ENCODE measurements at regions not wholly inside any gene's neighbourhood (a gene's known extent, or its start where the extent isn't known, plus 50 kb on each side); places are given as distances from the start of the nearest gene placed in this dataset.

- no peak for TF ChIP-seq SMC3 (IDR thresholded peaks at IDR 0.05; ENCODE audit: low read depth, low read length)
- TF ChIP-seq NFE2L2 (IDR thresholded peaks at IDR 0.05; ENCODE audit: low read depth, low read length) = no peak
- no peak for TF ChIP-seq CEBPB (IDR thresholded peaks at IDR 0.05; ENCODE audit: low read depth, low read length)
- no peak for TF ChIP-seq RCOR1 (IDR thresholded peaks at IDR 0.05; ENCODE audit: insufficient replicate concordance, low read length)
- TF ChIP-seq BHLHE40 (IDR thresholded peaks at IDR 0.05; ENCODE audit: low read depth, low read length) = no peak
- no peak for TF ChIP-seq CHD1 (IDR thresholded peaks at IDR 0.05; ENCODE audit: low read depth, low read length)
- no peak for TF ChIP-seq MAFK (IDR thresholded peaks at IDR 0.05; ENCODE audit: low read depth, low read length)
- no peak for TF ChIP-seq FOS (IDR thresholded peaks at IDR 0.05; ENCODE audit: low read depth, low read length)
- no peak for TF ChIP-seq RFX5 (IDR thresholded peaks at IDR 0.05; ENCODE audit: low read depth, low read length)
- no peak for TF ChIP-seq CTCF (conservative IDR thresholded peaks at IDR 0.05; ENCODE audit: low read depth, low read length)
- TF ChIP-seq POLR2A (IDR thresholded peaks at IDR 0.05; ENCODE audit: low read depth, low read length) = no peak
- no peak for TF ChIP-seq MXI1 (IDR thresholded peaks at IDR 0.05; ENCODE audit: borderline replicate concordance, low read depth, low read length)
- CTCF ChIA-PET = interaction anchor here (1.5 kb wide), 1 partner anchor 14 kb away, joined by 3 read pairs; no protein-coding TSS in a partner anchor
- Histone ChIP-seq H2BK15ac (ENCODE audit: low read depth, low read length) (no peak overlapping the region), H3K4me3 (ENCODE audit: insufficient read depth, low read depth, low read length) (no peak overlapping the region), H2AK9ac (replicated peaks; ENCODE audit: low read depth, low read length, poor library complexity) (no peak overlapping the region), H4K91ac (ENCODE audit: insufficient read depth, low read depth, low read length) (no peak overlapping the region), H2BK5ac (ENCODE audit: low read depth, low read length, poor library complexity, severe bottlenecking) (no peak overlapping the region), H3K4me1 (ENCODE audit: control insufficient read depth, insufficient read depth, low read length) (no peaks in the 10 kb centered on the region), H2AK5ac (ENCODE audit: low read depth, low read length) (no peak overlapping the region), H3K56ac (ENCODE audit: extremely low read depth, insufficient read depth, low read length) (no peak overlapping the region), H4K5ac (ENCODE audit: low read depth, low read length) (no peak overlapping the region), H4K8ac (ENCODE audit: low read depth in 2 of 2, low read length in 2 of 2) (no peak overlapping the region), H3K14ac (replicated peaks; ENCODE audit: low read depth, low read length) (no peak overlapping the region), H3K36me3 (ENCODE audit: control insufficient read depth, insufficient read depth, low read length) (no peaks in the 10 kb centered on the region), H3K27ac (ENCODE audit: insufficient read depth, low read length) (no peak overlapping the region), H2AFZ (replicated peaks; ENCODE audit: low read length, poor library complexity) (no peak overlapping the region), H2BK120ac (ENCODE audit: low read depth, low read length) (no peak overlapping the region), H3K4me2 (ENCODE audit: low read depth, low read length) (no peak overlapping the region), H3K23ac (ENCODE audit: low read depth, low read length) (no peak overlapping the region), H3K27me3 (ENCODE audit: control insufficient read depth, insufficient read depth, low read length) (peaks cover 17% of the 10 kb centered on the region), H2BK20ac (ENCODE audit: low read depth, low read length) (no peak overlapping the region), H3K9me3 (ENCODE audit: control insufficient read depth, insufficient read depth, low read length) (peaks cover 2% of the 10 kb centered on the region; the same call in 1 of the 2 replicates), H3K79me1 (ENCODE audit: low read depth in 1 of 2, low read length in 2 of 2) (no peaks in the 10 kb centered on the region), H3K9ac (ENCODE audit: low read depth, low read length) (no peak overlapping the region), H3K18ac (ENCODE audit: low read depth, low read length) (no peak overlapping the region), H4K20me1 (ENCODE audit: insufficient read depth, low read length) (no peaks in the 10 kb centered on the region), H3K9me1 (ENCODE audit: insufficient read depth, low read length) (no peaks in the 10 kb centered on the region), H3K4ac (ENCODE audit: low read depth, low read length) (no peak overlapping the region)
- ATAC-seq (ENCODE audit: low read depth) (no peak), DNase-seq (no peak)
- intact Hi-C loops (cut with micrococcal nuclease) = no loop called here
- no TSS peak for BruUV-seq (replicated peaks)
- dilution Hi-C loops (cut with HindIII; ENCODE audit: low sequenced_read_pairs, unreplicated experiment) = no loop called here
- no CpG with 5 or more reads among the region's 2 CpGs for WGBS, 2 experiments (ENCODE audit: extremely low coverage in 2 of 2, insufficient read length in 1 of 2)
- in situ Hi-C loops (cut with MboI; ENCODE audit: low sequenced_read_pairs) = no loop called here
- POLR2A ChIA-PET (ENCODE audit: unreplicated experiment) = no interaction called here
Observed at GRCh38 chr18:76643199-76643598, 148.2 kb upstream of the ZNF516 start.

Data from IMR-90 (cell line).